Lung (tissue), 11 donors: ENCODE measurements at regions not wholly inside any gene's neighbourhood (a gene's known extent, or its start where the extent isn't known, plus 50 kb on each side); places are given as distances from the start of the nearest gene placed in this dataset.

Experiments used
- ATAC-seq: fragments of 200-7000 bp; cut with Tn5 transposase; one replicate; pipeline ENCODE4 v1.9.1; 2020; ENCODE audit warnings: moderate number of reproducible peaks; ENCODE audit not compliant: insufficient read depth, low FRiP score
- DNase-seq, 3 donors: peaks; one replicate each; pipeline ENCODE4 v3.0.0-alpha.2; 2013 to 2017
- H3K27ac ChIP-seq, 2 donors: one replicate each; pipeline ENCODE4 v1.5.1; 2013; ENCODE audit warnings: mild to moderate bottlenecking in 2 of 2, moderate library complexity in 2 of 2, control low read depth in 1 of 2, inconsistent platforms in 1 of 2, low read depth in 1 of 2, low read length in 1 of 2
- H3K27me3 ChIP-seq, 3 donors: one replicate each; pipeline ENCODE4 v1.5.1; 2013; ENCODE audit warnings: low read length in 2 of 3; ENCODE audit not compliant: control insufficient read depth in 3 of 3, insufficient read depth in 3 of 3
- H3K36me3 ChIP-seq, 4 donors: one replicate each; pipeline ENCODE4 v1.5.1; 2013; ENCODE audit warnings: low read length in 4 of 4, mild to moderate bottlenecking in 1 of 4, moderate library complexity in 1 of 4; ENCODE audit not compliant: control insufficient read depth in 4 of 4, insufficient read depth in 4 of 4
- H3K4me1 ChIP-seq, 5 donors: one replicate each; pipeline ENCODE4 v1.5.1; 2013; ENCODE audit warnings: low read length in 5 of 5, mild to moderate bottlenecking in 2 of 5, moderate library complexity in 1 of 5; ENCODE audit not compliant: control insufficient read depth in 5 of 5, insufficient read depth in 5 of 5
- H3K4me3 ChIP-seq: one replicate; pipeline ENCODE4 v1.5.1; 2013; ENCODE audit warnings: mild to moderate bottlenecking, control low read depth, moderate library complexity
- H3K9ac ChIP-seq, 2 donors: one replicate each; pipeline ENCODE4 v1.5.1; 2013; ENCODE audit warnings: low read length in 2 of 2, control low read depth in 1 of 2; ENCODE audit not compliant: insufficient read depth in 1 of 2
- H3K9me3 ChIP-seq, 4 donors: one replicate each; pipeline ENCODE4 v1.5.1; 2013; ENCODE audit warnings: low read length in 3 of 4, mild to moderate bottlenecking in 1 of 4, moderate library complexity in 1 of 4; ENCODE audit not compliant: control insufficient read depth in 4 of 4, insufficient read depth in 3 of 4
- CTCF ChIP-seq: IDR thresholded peaks from 2 replicates; pipeline ENCODE4 v1.5.1; 2012; ENCODE audit warnings: mild to moderate bottlenecking; ENCODE audit errors: control extremely low read depth, extremely low read depth
- WGBS, 2 donors: extraction: QIAGEN DNeasy Blood & Tissue Kit; methylation state at CpG; one replicate each; pipeline ENCODE4 v1.1.7; 2013; 5-methylcytosine and 5-hydroxymethylcytosine counted together
- donor health status: control.
- donor health status: control.
- donor health status: Bipolar disorder and iron deficiency.
- donor health status: healthy.
- donor health status: DM: yes; HTN: yes; CAD: no.

GRCh38 chr17:27082023-27082774 is 211.7 kb upstream of the WSB1 start:
- TF ChIP-seq CTCF = no peak
- Histone ChIP-seq H3K9ac (no peak overlapping the region), H3K9me3 (peaks cover 0 to 10% (median 2%) of the 10 kb centered on the region in 4 donors), H3K4me1 (peaks cover 0 to 2% (median 0%) of the 10 kb centered on the region in 5 donors), H3K27me3 (no peaks in the 10 kb centered on the region), H3K4me3 (no peak overlapping the region), H3K27ac (no peak overlapping the region), H3K36me3 (no peaks in the 10 kb centered on the region)
- DNase-seq = no peak
- no peak for ATAC-seq
- 73 to 82% methylated on average over 7 of the region's 7 CpGs for WGBS, 2 donors

GRCh38 chr17:27082775-27083154 is 211.1 kb upstream of the WSB1 start:
- H3K4me1 ChIP-seq = peaks cover 0 to 2% (median 0%) of the 10 kb centered on the region in 5 donors
- no peak for ATAC-seq
- H3K36me3 ChIP-seq = no peaks in the 10 kb centered on the region
- no peak for TF ChIP-seq CTCF
- no peak for DNase-seq
- H3K9ac ChIP-seq = no peak overlapping the region
- no peak overlapping the region for H3K4me3 ChIP-seq
- no peaks in the 10 kb centered on the region for H3K27me3 ChIP-seq
- peaks cover 0 to 10% (median 2%) of the 10 kb centered on the region in 4 donors for H3K9me3 ChIP-seq
- H3K27ac ChIP-seq = no peak overlapping the region
- 84 to 93% methylated on average over 6 of the region's 6 CpGs for WGBS, 2 donors

DNA sequence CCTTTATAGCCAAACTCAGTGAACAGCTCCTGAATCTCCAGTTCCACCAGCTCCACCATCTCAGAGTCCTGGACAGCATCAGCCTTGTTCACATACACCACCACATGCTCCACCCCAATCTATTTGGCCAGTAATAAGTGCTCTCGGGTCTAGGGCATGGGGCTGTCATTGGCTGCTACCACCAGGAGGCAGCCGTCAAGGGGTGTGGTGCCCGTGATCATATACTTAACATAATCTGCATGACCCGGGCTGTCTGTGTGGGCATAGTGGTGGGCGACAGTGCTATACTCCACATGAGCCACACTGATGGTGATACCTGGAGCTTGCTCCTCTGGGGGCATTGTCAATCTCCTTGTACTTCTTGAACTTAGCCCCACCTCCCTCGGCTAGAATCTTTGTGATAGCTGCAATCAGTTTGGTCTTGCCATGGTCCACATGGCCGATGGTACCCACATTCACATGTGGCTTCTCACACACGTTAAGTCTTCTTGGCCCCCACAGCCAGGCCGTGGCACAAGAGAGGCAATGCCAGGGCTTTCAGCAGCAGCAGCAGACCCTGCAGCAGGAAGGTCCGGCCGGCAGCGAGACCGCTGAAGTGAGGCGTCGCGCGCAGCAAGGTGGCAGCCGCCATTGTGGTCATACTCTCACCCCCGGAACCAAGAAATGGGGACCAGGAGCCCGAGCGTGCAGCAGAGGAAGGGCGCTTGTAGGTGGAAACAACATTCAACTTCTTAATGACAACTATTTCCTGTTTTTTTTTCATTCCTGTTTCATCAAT is 210.3 kb upstream of the WSB1 start:
- Histone ChIP-seq H3K9me3 (peaks cover 0 to 10% (median 2%) of the 10 kb centered on the region in 4 donors), H3K27me3 (no peaks in the 10 kb centered on the region), H3K9ac (no peak overlapping the region), H3K36me3 (no peaks in the 10 kb centered on the region), H3K27ac (no peak overlapping the region), H3K4me1 (peaks cover 0 to 2% (median 0%) of the 10 kb centered on the region in 5 donors), H3K4me3 (no peak overlapping the region)
- 88% methylated on average over 22 of the region's 22 CpGs for WGBS, 2 donors
- no peak for ATAC-seq
- TF ChIP-seq CTCF = no peak
- no peak for DNase-seq
